ENCODE measurements at regions not wholly inside any gene's neighbourhood (a gene's known extent, or its start where the extent isn't known, plus 50 kb on each side); places are given as distances from the start of the nearest gene placed in this dataset.

GRCh38 chr3:10706156-10706739 lies 109.8 kb upstream of the SLC6A11 start:
- Histone ChIP-seq H2AFZ (ENCODE audit: low read depth, low read length) (no peak overlapping the region), H3K27ac (ENCODE audit: low read length) (no peak overlapping the region), H3K9me3 (ENCODE audit: insufficient read depth, low read length, severe bottlenecking) (no peaks in the 10 kb centered on the region), H3K4me1 (ENCODE audit: insufficient read depth, low read length) (no peaks in the 10 kb centered on the region), H3K79me2 (ENCODE audit: insufficient read depth, low read length) (no peaks in the 10 kb centered on the region), H4K20me1 (ENCODE audit: insufficient read depth, low read length) (peaks cover 3% of the 10 kb centered on the region; the same call in 1 of the 2 replicates), H3K4me2 (ENCODE audit: insufficient read depth, low read length) (no peak overlapping the region), H3K9ac (ENCODE audit: low read depth, low read length) (no peak overlapping the region), H3K4me3 (ENCODE audit: low read depth in 1 of 2, low read length in 2 of 2) (no peak overlapping the region), H3K27me3 (ENCODE audit: insufficient read depth, low read length, poor library complexity) (no peaks in the 10 kb centered on the region), H3K36me3 (ENCODE audit: insufficient read depth, low read length) (no peaks in the 10 kb centered on the region)
- no peak for ATAC-seq (ENCODE audit: insufficient read depth, low read depth)
- TF ChIP-seq EZH2 (IDR thresholded peaks at IDR 0.05; ENCODE audit: borderline replicate concordance, low read depth, low read length, severe bottlenecking), result no peak
- TF ChIP-seq, protein P1, sequence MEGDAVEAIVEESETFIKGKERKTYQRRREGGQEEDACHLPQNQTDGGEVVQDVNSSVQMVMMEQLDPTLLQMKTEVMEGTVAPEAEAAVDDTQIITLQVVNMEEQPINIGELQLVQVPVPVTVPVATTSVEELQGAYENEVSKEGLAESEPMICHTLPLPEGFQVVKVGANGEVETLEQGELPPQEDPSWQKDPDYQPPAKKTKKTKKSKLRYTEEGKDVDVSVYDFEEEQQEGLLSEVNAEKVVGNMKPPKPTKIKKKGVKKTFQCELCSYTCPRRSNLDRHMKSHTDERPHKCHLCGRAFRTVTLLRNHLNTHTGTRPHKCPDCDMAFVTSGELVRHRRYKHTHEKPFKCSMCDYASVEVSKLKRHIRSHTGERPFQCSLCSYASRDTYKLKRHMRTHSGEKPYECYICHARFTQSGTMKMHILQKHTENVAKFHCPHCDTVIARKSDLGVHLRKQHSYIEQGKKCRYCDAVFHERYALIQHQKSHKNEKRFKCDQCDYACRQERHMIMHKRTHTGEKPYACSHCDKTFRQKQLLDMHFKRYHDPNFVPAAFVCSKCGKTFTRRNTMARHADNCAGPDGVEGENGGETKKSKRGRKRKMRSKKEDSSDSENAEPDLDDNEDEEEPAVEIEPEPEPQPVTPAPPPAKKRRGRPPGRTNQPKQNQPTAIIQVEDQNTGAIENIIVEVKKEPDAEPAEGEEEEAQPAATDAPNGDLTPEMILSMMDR (IDR thresholded peaks at IDR 0.05; ENCODE audit: borderline replicate concordance, extremely low read depth, low read length, poor library complexity, severe bottlenecking), result no peak
- no peak for DNase-seq

GRCh38 chr3:10706740-10707399 lies 109.2 kb upstream of the SLC6A11 start:
- no peaks in the 10 kb centered on the region for H3K27me3 ChIP-seq (ENCODE audit: insufficient read depth, low read length, poor library complexity)
- no peaks in the 10 kb centered on the region for H3K4me1 ChIP-seq (ENCODE audit: insufficient read depth, low read length)
- H3K9ac ChIP-seq (ENCODE audit: low read depth, low read length), result no peak overlapping the region
- no peak overlapping the region for H2AFZ ChIP-seq (ENCODE audit: low read depth, low read length)
- no peaks in the 10 kb centered on the region for H3K36me3 ChIP-seq (ENCODE audit: insufficient read depth, low read length)
- no peak overlapping the region for H3K4me2 ChIP-seq (ENCODE audit: insufficient read depth, low read length)
- H3K79me2 ChIP-seq (ENCODE audit: insufficient read depth, low read length), result no peaks in the 10 kb centered on the region
- DNase-seq, result no peak
- TF ChIP-seq, protein P1 (IDR thresholded peaks at IDR 0.05; ENCODE audit: borderline replicate concordance, extremely low read depth, low read length, poor library complexity, severe bottlenecking), result no peak
- TF ChIP-seq EZH2 (IDR thresholded peaks at IDR 0.05; ENCODE audit: borderline replicate concordance, low read depth, low read length, severe bottlenecking), result no peak
- H3K27ac ChIP-seq (ENCODE audit: low read length), result no peak overlapping the region
- H3K4me3 ChIP-seq (ENCODE audit: low read depth in 1 of 2, low read length in 2 of 2), result no peak overlapping the region
- ATAC-seq (ENCODE audit: insufficient read depth, low read depth), result no peak
- H3K9me3 ChIP-seq (ENCODE audit: insufficient read depth, low read length, severe bottlenecking), result no peaks in the 10 kb centered on the region
- peaks cover 3% of the 10 kb centered on the region; the same call in 1 of the 2 replicates for H4K20me1 ChIP-seq (ENCODE audit: insufficient read depth, low read length)

DNA sequence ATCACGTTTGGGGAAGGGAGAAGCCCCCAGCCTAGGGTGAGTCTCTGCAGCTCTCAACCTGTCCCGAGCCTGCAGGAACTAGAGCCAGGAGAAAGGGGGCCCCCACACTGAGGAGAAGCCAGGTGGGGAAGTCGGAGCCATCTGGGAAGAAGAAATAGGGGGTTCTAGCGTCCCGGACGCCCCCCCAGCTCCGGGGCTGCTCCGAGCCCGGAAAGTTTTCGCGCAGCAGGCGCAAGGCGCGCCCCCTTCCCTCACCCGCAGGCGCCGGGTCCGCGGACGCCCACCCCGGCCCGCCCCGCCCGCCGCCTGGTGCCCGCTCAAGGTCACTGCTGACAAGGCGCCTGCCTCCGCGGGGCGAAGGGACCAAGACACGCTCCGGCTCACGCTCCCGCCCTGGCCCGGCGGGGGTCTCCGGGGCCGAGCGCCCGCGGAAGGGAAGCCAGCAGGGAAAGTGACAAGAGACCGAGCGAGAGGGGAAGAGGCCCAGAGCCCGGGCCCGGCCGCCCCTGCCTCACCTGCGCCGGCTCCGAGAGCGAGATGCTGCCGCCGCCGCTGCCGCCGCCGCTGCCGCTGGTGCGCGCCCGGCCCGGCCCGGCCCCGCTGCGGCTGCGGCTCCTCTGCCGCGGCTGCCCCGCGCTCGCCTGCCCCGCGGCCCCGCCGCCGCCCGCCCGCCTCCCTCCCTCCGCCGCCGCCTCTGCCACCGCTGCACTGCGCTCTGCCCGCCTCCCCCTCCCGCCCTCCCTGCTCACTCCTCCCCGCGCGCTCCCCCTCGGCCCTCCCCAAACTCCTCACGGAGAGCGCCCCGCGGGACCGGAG lies 108.4 kb upstream of the SLC6A11 start:
- no peaks in the 10 kb centered on the region for H3K9me3 ChIP-seq (ENCODE audit: insufficient read depth, low read length, severe bottlenecking)
- H3K9ac ChIP-seq (ENCODE audit: low read depth, low read length), result no peak overlapping the region
- H3K79me2 ChIP-seq (ENCODE audit: insufficient read depth, low read length), result no peaks in the 10 kb centered on the region
- no peak overlapping the region for H3K4me3 ChIP-seq (ENCODE audit: low read depth in 1 of 2, low read length in 2 of 2)
- H3K27ac ChIP-seq (ENCODE audit: low read length), result no peak overlapping the region
- H2AFZ ChIP-seq (ENCODE audit: low read depth, low read length), result no peak overlapping the region
- H3K4me1 ChIP-seq (ENCODE audit: insufficient read depth, low read length), result no peaks in the 10 kb centered on the region
- no peaks in the 10 kb centered on the region for H3K36me3 ChIP-seq (ENCODE audit: insufficient read depth, low read length)
- DNase-seq (no peak), ATAC-seq (ENCODE audit: insufficient read depth, low read depth) (no peak)
- TF ChIP-seq EZH2 (IDR thresholded peaks at IDR 0.05; ENCODE audit: borderline replicate concordance, low read depth, low read length, severe bottlenecking), result no peak
- TF ChIP-seq, protein P1 (IDR thresholded peaks at IDR 0.05; ENCODE audit: borderline replicate concordance, extremely low read depth, low read length, poor library complexity, severe bottlenecking), result no peak
- H4K20me1 ChIP-seq (ENCODE audit: insufficient read depth, low read length), result peaks cover 3% of the 10 kb centered on the region; the same call in 1 of the 2 replicates
- H3K4me2 ChIP-seq (ENCODE audit: insufficient read depth, low read length), result no peak overlapping the region
- H3K27me3 ChIP-seq (ENCODE audit: insufficient read depth, low read length, poor library complexity), result no peaks in the 10 kb centered on the region
